ENCODE measurements at regions not wholly inside any gene's neighbourhood (a gene's known extent, or its start where the extent isn't known, plus 50 kb on each side); places are given as distances from the start of the nearest gene placed in this dataset.
"Not testable (repeated sequence)": the region's sequence is repeated elsewhere in the genome, so short reads cannot be mapped to it uniquely, and the experiment has no call there.

DNA sequence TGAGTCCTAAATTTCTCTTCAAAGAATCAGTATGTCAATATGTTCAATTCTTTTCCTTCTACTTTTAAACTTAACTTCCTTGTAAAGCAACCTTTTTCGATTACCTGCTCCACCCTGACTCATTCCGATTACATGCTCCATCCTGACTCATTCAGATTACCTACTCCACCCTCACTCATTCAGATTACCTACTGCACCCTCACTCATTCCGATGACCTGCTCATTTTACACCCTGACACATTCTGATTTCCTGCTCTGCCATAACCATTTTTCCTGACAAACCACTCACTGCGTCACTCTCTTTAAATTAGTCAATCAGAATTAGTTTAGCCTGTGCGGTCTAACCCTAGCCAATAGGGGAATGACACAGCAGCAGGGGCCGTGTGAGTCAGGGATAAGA lies 83.9 kb upstream of the SHISA3 start:
- H2BK12ac ChIP-seq (ENCODE audit: low read length); DNase-seq: not testable (repeated sequence)

GRCh38 chr4:42313872-42314271 lies 83.4 kb upstream of the SHISA3 start:
- H4K12ac ChIP-seq (ENCODE audit: low read depth, low read length) = no peak overlapping the region
- no peaks in the 10 kb centered on the region for H3K27me3 ChIP-seq (ENCODE audit: insufficient read depth, low read length)
- no peak overlapping the region for H2BK5ac ChIP-seq (ENCODE audit: low read depth, low read length, poor library complexity)
- H3K4me3 ChIP-seq (ENCODE audit: low read depth, low read length) = no peak overlapping the region
- H4K91ac ChIP-seq (ENCODE audit: low read depth, low read length) = no peak overlapping the region
- no peak overlapping the region for H2BK12ac ChIP-seq (ENCODE audit: low read length)
- no CpG with 5 or more reads among the region's 16 CpGs for WGBS (ENCODE audit: extremely low coverage, insufficient coverage, insufficient read length)
- H2AK5ac ChIP-seq (ENCODE audit: low read length) = no peak overlapping the region
- no peaks in the 10 kb centered on the region for H3K36me3 ChIP-seq (ENCODE audit: control insufficient read depth in 1 of 2, insufficient read depth in 2 of 2, low read length in 2 of 2)
- no peak overlapping the region for H3K23ac ChIP-seq (ENCODE audit: low read length)
- no peaks in the 10 kb centered on the region for H3K4me1 ChIP-seq (ENCODE audit: control insufficient read depth in 1 of 2, insufficient read depth in 2 of 2, low read length in 2 of 2)
- H3K14ac ChIP-seq (ENCODE audit: low read length) = no peak overlapping the region
- H2AFZ ChIP-seq (ENCODE audit: insufficient read depth, low read length, poor library complexity) = no peak overlapping the region
- peaks cover 3% of the 10 kb centered on the region for H3K9me3 ChIP-seq (ENCODE audit: insufficient read depth, low read depth, low read length)
- H3K79me1 ChIP-seq (ENCODE audit: low read length) = no peaks in the 10 kb centered on the region
- no peak overlapping the region for H3K18ac ChIP-seq (ENCODE audit: low read length)
- no peak overlapping the region for H4K8ac ChIP-seq (ENCODE audit: low read depth, low read length)
- H2BK120ac ChIP-seq (ENCODE audit: insufficient read depth, low read length, poor library complexity) = no peak overlapping the region
- H3K27ac ChIP-seq (ENCODE audit: low read depth, low read length) = no peak overlapping the region
- no peak overlapping the region for H3K4ac ChIP-seq (ENCODE audit: low read depth, low read length)
- DNase-seq = no peak
- H3K79me2 ChIP-seq (ENCODE audit: control insufficient read depth, insufficient read depth, low read length, poor library complexity) = no peaks in the 10 kb centered on the region
- H3K4me2 ChIP-seq (ENCODE audit: low read length) = no peak overlapping the region
- H3K9ac ChIP-seq (ENCODE audit: low read length) = no peak overlapping the region

More for the DNA sequence above, 83.9 kb upstream of the SHISA3 start:
- not testable (repeated sequence) for H3K79me1 ChIP-seq (ENCODE audit: low read length); H3K18ac ChIP-seq (ENCODE audit: low read length); H3K36me3 ChIP-seq (ENCODE audit: control insufficient read depth in 1 of 2, insufficient read depth in 2 of 2, low read length in 2 of 2); H3K79me2 ChIP-seq (ENCODE audit: control insufficient read depth, insufficient read depth, low read length, poor library complexity); H3K27me3 ChIP-seq (ENCODE audit: insufficient read depth, low read length); H3K14ac ChIP-seq (ENCODE audit: low read length); H2AK5ac ChIP-seq (ENCODE audit: low read length); H3K9me3 ChIP-seq (ENCODE audit: insufficient read depth, low read depth, low read length); H2AFZ ChIP-seq (ENCODE audit: insufficient read depth, low read length, poor library complexity); H3K4me2 ChIP-seq (ENCODE audit: low read length); H3K4ac ChIP-seq (ENCODE audit: low read depth, low read length); H4K8ac ChIP-seq (ENCODE audit: low read depth, low read length); H4K91ac ChIP-seq (ENCODE audit: low read depth, low read length); H2BK5ac ChIP-seq (ENCODE audit: low read depth, low read length, poor library complexity); H4K12ac ChIP-seq (ENCODE audit: low read depth, low read length); H3K9ac ChIP-seq (ENCODE audit: low read length); H3K23ac ChIP-seq (ENCODE audit: low read length); H3K4me1 ChIP-seq (ENCODE audit: control insufficient read depth in 1 of 2, insufficient read depth in 2 of 2, low read length in 2 of 2); H3K27ac ChIP-seq (ENCODE audit: low read depth, low read length); H3K4me3 ChIP-seq (ENCODE audit: low read depth, low read length); H2BK120ac ChIP-seq (ENCODE audit: insufficient read depth, low read length, poor library complexity)
- no CpG with 5 or more reads among the region's 6 CpGs for WGBS (ENCODE audit: extremely low coverage, insufficient coverage, insufficient read length)

- Histone ChIP-seq H3K4me2 (ENCODE audit: low read length) (no peak overlapping the region), H4K8ac (ENCODE audit: low read depth, low read length) (no peak overlapping the region), H2BK12ac (ENCODE audit: low read length) (no peak overlapping the region), H2AK5ac (ENCODE audit: low read length) (no peak overlapping the region), H3K27me3 (ENCODE audit: insufficient read depth, low read length) (no peaks in the 10 kb centered on the region), H2AFZ (ENCODE audit: insufficient read depth, low read length, poor library complexity) (no peak overlapping the region), H3K9ac (ENCODE audit: low read length) (no peak overlapping the region), H3K79me1 (ENCODE audit: low read length) (no peaks in the 10 kb centered on the region), H3K27ac (ENCODE audit: low read depth, low read length) (no peak overlapping the region), H3K36me3 (ENCODE audit: control insufficient read depth in 1 of 2, insufficient read depth in 2 of 2, low read length in 2 of 2) (no peaks in the 10 kb centered on the region), H3K79me2 (ENCODE audit: control insufficient read depth, insufficient read depth, low read length, poor library complexity) (no peaks in the 10 kb centered on the region), H3K4me3 (ENCODE audit: low read depth, low read length) (no peak overlapping the region), H2BK5ac (ENCODE audit: low read depth, low read length, poor library complexity) (no peak overlapping the region), H3K14ac (ENCODE audit: low read length) (no peak overlapping the region), H3K9me3 (ENCODE audit: insufficient read depth, low read depth, low read length) (peaks cover 3% of the 10 kb centered on the region), H2BK120ac (ENCODE audit: insufficient read depth, low read length, poor library complexity) (no peak overlapping the region), H3K4me1 (ENCODE audit: control insufficient read depth in 1 of 2, insufficient read depth in 2 of 2, low read length in 2 of 2) (no peaks in the 10 kb centered on the region), H4K91ac (ENCODE audit: low read depth, low read length) (no peak overlapping the region), H3K23ac (ENCODE audit: low read length) (no peak overlapping the region), H4K12ac (ENCODE audit: low read depth, low read length) (no peak overlapping the region), H3K4ac (ENCODE audit: low read depth, low read length) (no peak overlapping the region), H3K18ac (ENCODE audit: low read length) (no peak overlapping the region)
- no CpG with 5 or more reads among the region's 28 CpGs for WGBS (ENCODE audit: extremely low coverage, insufficient coverage, insufficient read length)
- DNase-seq = no peak
Observed at GRCh38 chr4:42315231-42315630, 82.1 kb upstream of the SHISA3 start.

- WGBS (ENCODE audit: extremely low coverage, insufficient coverage, insufficient read length) = no CpG with 5 or more reads among the region's 10 CpGs
Observed at GRCh38 chr4:42320822-42321388, 76.4 kb upstream of the SHISA3 start.

More at GRCh38 chr4:42320822-42321388, 76.4 kb upstream of the SHISA3 start:
- H2AK5ac ChIP-seq (ENCODE audit: low read length) = no peak overlapping the region
- peaks cover 2% of the 10 kb centered on the region for H3K9me3 ChIP-seq (ENCODE audit: insufficient read depth, low read depth, low read length)
- no peaks in the 10 kb centered on the region for H3K27me3 ChIP-seq (ENCODE audit: insufficient read depth, low read length)
- H3K79me2 ChIP-seq (ENCODE audit: control insufficient read depth, insufficient read depth, low read length, poor library complexity) = no peaks in the 10 kb centered on the region
- no peak for DNase-seq
- no peaks in the 10 kb centered on the region for H3K79me1 ChIP-seq (ENCODE audit: low read length)
- no peak overlapping the region for H2BK5ac ChIP-seq (ENCODE audit: low read depth, low read length, poor library complexity)
- H3K36me3 ChIP-seq (ENCODE audit: control insufficient read depth in 1 of 2, insufficient read depth in 2 of 2, low read length in 2 of 2) = no peaks in the 10 kb centered on the region
- H2BK12ac ChIP-seq (ENCODE audit: low read length) = no peak overlapping the region
- no peak overlapping the region for H3K4me2 ChIP-seq (ENCODE audit: low read length)
- no peak overlapping the region for H4K8ac ChIP-seq (ENCODE audit: low read depth, low read length)
- no peak overlapping the region for H3K27ac ChIP-seq (ENCODE audit: low read depth, low read length)
- H3K18ac ChIP-seq (ENCODE audit: low read length) = no peak overlapping the region
- H2BK120ac ChIP-seq (ENCODE audit: insufficient read depth, low read length, poor library complexity) = no peak overlapping the region
- H4K12ac ChIP-seq (ENCODE audit: low read depth, low read length) = no peak overlapping the region
- H3K14ac ChIP-seq (ENCODE audit: low read length) = no peak overlapping the region
- no peak overlapping the region for H3K9ac ChIP-seq (ENCODE audit: low read length)
- H2AFZ ChIP-seq (ENCODE audit: insufficient read depth, low read length, poor library complexity) = no peak overlapping the region
- H3K4me3 ChIP-seq (ENCODE audit: low read depth, low read length) = no peak overlapping the region
- no peak overlapping the region for H3K4ac ChIP-seq (ENCODE audit: low read depth, low read length)
- no peaks in the 10 kb centered on the region for H3K4me1 ChIP-seq (ENCODE audit: control insufficient read depth in 1 of 2, insufficient read depth in 2 of 2, low read length in 2 of 2)
- H4K91ac ChIP-seq (ENCODE audit: low read depth, low read length) = no peak overlapping the region
- H3K23ac ChIP-seq (ENCODE audit: low read length) = no peak overlapping the region
